NCI-H345 treated with DMSO at 0.1 percent for 48 hours (cell line): ENCODE measurements at regions not wholly inside any gene's neighbourhood (a gene's known extent, or its start where the extent isn't known, plus 50 kb on each side); places are given as distances from the start of the nearest gene placed in this dataset.

Experiments used
- DNase-seq: peaks from one replicate; lab custom pipeline; 2025; ENCODE audit not compliant: unreplicated experiment; lab: John Stamatoyannopoulos, UW

DNA sequence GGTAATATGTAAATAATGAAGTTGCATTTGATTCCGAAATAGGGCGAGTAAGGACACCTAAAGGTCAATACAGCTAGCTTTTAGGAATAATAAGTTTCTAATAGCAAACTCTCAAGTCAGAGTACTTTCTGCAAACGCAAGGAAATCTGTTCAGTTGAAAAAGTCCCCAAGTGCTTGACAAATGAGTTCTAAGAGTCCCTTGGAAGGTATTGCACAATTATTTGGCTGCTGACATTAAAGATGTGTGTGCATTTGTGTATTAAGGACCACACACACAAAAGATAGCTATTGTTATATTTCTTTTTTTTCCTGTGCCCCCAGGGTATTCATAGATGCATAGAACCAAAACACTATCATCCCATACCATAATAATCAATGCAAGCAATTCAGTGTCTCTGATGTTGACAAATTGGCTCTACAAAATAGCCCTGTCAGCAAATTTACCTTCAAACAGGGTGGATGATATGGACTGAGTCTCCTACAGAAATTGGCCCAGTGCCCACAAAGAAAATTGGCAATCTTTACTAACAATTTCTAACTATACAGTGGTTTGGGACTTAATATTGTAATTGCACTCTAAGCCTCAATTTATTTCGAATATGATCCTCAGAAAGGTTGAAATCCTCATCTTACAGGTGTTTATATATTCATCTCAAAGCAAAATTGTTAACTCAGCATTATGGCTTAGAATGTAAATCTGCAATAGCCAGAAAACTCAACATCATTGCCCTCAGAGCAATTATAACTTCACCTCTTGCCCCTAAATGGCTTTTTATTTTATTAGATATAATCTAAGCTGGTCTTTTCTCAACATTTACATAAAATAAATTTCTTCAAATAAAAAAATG lies 827.2 kb downstream of the MAT2B start:
- DNase-seq = no peak

DNA sequence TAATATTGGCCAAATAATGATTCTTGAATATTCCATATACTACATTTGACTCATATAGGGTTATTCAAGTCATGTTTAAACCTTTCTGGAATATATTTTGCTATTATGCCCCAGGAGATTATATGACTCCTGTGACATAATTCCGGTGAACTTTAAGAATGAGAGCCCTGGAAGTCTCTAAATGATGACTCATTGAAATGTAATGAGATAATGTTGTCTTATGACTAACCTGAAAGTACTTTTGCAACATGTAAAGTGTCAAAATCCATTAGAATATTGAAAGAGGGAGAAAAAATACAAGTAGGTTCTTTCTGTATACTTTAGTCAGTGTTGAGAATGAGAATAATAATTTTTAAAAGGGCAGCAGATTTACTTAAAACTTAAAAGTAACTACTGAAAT lies 830.4 kb downstream of the MAT2B start:
- no peak for DNase-seq

- no peak for DNase-seq
Measured at GRCh38 chr5:164336276-164336675, 830.9 kb downstream of the MAT2B start.

GRCh38 chr5:164336906-164337305 lies 831.5 kb downstream of the MAT2B start:
- DNase-seq = no peak

DNA sequence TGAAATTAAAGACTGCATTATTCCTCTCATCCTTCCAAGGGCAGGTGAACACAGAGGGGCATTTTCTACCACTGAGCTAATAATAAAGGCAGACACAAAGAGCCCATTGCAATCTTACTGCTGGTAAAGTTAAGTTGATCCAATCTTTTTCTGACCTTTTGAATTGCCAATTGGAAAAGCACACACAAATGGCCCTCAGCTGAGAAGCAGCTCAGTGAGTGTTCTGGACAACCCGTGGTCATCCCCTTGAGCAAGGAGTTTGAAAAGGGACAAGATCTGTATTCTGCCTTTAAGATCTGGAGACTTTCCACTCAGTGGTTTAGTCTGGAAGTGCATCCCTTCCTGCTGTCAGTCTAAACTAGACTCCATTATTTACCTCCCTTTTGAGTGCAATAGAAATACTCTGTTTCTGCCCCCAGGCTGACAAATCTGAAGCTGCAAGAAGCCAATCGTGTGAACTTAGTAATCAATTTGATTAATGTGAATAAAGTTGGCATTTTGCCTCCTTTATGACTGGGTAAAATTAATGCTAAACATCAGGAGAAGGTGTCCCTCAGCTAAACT lies 835.7 kb downstream of the MAT2B start:
- DNase-seq = no peak

- DNase-seq = no peak
Measured at GRCh38 chr5:164345173-164345849, 839.9 kb downstream of the MAT2B start.

GRCh38 chr5:164345853-164346252 lies 840.4 kb downstream of the MAT2B start:
- DNase-seq = no peak

GRCh38 chr5:164346785-164347630 lies 841.6 kb downstream of the MAT2B start:
- no peak for DNase-seq

DNA sequence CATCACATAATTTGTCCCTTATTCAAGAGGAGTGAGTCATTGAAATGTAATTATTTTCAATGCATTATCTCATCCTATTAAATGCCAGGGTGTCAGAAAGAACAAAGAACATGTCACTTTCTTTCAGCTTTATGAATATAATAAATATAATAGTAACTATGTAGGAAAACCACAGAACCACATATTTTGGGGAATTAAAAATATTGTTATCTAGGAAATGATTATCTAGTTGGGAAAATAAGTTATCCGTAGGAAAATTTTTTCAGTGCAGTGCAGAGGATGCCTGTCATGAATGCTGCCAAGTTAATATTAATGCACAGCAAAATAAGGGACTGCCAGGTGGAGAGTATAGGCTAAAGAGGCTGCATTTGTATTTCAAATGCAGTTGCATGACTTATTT lies 844.8 kb downstream of the MAT2B start:
- DNase-seq = no peak

DNA sequence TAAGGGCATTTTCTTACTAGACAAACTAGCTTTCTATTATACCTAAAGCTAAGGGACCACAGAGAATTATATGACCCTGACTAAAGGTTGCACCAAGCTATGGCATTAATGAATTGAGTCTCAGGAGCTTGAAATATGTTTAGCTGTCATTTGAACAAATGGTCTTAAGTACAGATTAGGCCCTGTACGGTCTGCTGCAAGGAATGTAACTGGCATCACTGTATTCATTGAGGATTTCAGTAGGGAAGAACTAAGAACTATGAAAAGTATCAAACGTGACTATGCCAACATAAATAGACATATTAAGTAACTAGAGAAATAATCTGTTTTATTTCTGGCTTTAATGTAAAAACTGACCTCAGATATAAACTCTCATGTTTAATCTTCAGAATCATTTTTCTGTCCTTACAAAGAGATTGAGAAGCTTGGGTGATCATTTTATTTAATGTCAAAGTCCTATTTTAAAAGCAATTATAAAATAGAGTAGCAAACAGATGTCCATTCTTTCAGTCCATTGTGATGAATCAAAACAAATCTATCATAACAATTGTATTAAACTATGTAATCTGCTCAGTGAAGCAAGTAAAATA lies 845.9 kb downstream of the MAT2B start:
- no peak for DNase-seq

- DNase-seq = no peak
Measured at GRCh38 chr5:164352695-164353094, 847.3 kb downstream of the MAT2B start.

DNA sequence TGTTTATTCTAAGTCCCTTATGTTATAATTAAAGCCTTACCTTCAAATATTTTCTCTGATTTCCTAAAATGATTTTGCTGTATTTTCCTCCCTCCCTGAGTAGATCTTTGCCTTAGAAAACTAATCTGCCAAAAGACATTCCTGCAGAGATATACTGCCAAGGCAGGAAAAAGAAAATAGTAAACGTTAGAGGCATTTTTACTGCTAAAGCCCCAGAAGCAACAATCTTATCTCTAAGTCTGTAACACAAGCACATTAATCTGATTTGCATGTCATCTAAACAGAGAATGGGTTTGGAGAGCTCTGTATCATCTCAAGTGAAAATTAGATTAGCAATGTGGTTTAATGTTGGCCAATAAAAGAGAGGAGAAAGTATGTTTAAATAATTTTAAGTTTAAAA lies 847.7 kb downstream of the MAT2B start:
- DNase-seq = no peak

DNA sequence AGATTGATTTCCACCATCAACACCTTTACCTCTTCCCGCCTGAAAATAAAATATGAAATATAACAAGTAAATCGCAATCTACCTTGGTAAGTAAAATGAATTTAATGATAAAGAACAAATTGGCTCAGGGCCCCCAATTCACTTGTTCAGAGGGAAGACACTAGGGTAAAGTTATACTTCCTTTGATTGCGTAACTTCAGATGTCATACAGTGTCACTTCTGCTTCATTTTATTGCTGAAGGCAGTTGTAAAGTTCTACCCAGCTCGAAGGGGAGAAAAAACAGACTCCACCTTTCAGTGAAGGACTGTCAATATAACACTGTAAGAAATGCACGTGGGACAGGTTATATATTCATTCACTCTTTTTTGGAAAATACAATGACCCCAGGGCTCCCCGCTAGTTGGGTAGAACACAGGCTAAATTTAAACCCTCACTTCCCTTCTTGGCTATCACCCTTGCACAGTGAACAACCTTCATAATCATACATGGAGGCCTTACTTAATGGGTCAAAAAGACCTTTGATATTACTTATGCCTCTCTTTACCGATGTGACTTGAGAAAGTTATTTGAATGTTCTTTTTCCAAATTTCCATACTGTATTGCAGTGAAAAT lies 848.8 kb downstream of the MAT2B start:
- DNase-seq = no peak

- DNase-seq = no peak
Measured at GRCh38 chr5:164355267-164355830, 849.9 kb downstream of the MAT2B start.

DNA sequence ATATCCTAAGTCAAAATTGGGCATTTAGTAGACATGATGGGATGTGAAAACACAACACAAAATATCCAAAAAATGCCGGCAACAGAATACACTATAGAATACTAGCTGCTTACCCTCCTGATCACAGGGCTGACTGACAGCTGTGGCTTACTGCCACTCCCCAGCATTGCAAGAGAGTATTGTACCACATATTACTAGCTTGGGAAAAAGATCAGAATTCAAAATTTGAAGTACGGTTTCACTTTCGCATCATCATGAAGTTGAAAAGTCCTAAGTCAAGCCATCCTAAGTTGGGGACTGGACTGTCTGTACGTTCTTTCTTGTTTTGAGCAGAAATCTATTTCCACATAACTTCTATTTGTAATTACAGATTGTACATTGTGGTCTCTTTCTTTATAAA lies 851.4 kb downstream of the MAT2B start:
- no peak for DNase-seq

GRCh38 chr5:164357395-164358033 lies 852.1 kb downstream of the MAT2B start:
- no peak for DNase-seq

DNA sequence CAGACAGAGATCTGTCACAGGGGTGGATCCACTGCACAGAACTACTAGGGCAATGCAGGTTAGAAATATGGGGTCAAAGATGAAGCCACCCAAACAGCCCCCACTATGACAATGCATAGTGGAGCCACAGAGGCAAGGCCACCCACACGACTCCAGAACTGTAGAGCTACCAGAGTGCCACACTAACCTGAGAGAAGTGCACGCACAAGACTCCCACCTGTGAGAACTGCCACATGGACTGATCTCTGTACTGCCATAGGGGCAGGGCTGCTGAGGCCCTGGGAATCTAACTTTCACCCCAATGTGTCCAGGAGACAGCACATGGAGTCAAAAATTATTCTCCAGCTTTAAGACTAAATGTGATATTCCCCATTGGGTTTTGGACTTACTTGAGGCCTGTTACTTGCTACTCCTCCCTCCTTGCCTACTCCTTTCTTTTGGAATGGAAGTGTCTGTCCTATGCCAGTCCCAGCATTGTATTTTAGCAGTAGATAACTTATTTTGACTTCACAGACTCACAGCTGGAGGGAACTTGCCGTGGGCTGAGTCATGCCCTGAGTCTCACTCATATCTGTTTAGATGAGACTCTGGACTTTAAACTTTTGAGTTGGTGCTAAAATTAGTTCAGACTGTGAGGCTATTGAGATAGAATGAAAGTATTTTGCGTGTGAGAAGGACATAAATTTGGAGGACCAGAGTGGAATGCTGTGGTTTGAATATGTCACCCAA lies 853.3 kb downstream of the MAT2B start:
- no peak for DNase-seq

DNA sequence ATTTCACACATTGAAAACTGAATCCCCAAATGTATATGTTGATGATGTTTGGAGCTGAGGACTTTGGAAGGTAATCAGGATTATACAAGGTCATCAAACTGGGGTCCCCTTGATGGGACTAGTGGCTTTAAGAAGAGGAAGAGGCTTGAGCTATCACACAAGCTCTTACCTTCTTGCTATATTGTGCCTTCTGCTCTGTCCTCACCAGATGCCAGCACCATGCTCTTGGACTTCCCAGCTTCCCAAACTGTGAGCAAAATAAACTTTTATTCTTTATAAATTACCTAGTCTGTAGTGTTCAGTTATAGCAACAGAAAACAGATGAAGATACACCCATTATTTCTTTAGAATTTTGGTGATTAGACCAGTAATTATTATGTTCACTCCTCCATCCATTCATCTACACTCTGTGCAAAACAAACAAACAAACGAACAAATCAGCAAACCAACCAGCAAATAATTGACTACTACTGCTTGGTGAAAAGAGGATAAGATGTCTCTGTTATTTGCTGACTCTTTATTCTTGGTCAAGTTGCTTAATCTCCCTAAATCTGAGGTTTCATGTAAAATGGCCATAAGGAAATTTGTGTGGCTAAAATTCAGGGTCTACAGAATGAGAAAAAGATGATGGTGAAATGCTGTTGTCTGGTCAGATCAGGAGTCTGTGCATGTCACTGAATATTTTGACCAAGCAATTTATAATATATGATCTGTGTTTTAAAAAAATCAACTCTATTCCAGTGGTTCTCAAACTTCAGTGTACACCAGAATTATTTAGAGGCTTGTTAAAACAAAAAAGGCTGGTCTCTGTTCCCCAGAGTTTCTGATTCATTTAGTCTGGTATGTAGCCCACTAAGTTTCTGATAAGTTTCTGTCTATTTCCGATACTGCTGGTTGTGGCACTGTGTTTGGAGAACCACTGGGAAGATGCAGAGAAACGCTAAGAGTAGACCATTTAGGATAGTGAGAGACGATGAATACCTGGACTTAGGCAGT lies 854.1 kb downstream of the MAT2B start:
- no peak for DNase-seq
